Neural progenitor cell (in vitro differentiated cells): ENCODE measurements at regions not wholly inside any gene's neighbourhood (a gene's known extent, or its start where the extent isn't known, plus 50 kb on each side); places are given as distances from the start of the nearest gene placed in this dataset.

Source experiments
- CTCF ChIP-seq: fragments of 200-600 bp; sonication (generic); IDR thresholded peaks from 2 replicates; pipeline ENCODE4 v1.5.1; 2017; ENCODE audit warnings: antibody characterized with exemption, mild to moderate bottlenecking
- EZH2 ChIP-seq: fragments of 200-600 bp; sonication (generic); IDR thresholded peaks from 2 replicates; pipeline ENCODE4 v1.6.1; 2017; ENCODE audit warnings: antibody characterized with exemption, mild to moderate bottlenecking, moderate library complexity
- EZH2phosphoT487 ChIP-seq: fragments of 200-600 bp; sonication (generic); IDR thresholded peaks from 2 replicates; pipeline ENCODE4 v1.6.1; 2017; ENCODE audit warnings: antibody characterized with exemption

DNA sequence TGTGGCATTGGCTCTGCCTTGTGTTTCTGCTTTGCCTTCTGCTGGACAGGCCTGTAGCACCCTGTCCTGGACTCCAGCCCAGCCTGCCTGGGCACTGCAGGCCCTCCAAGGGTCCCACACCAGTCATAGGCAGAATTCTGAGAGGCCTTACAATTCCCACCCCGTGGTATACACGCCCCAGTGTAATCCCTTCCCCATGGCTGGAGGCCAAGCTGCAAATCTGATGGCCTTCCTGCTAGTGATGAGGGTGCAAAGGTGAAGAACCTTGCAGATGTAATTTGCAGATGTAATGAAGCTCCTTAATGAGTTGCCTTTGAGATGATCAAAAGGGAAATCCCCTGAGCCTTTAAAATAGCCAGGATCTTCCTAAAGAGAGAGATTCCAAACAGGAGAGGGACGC, 325.1 kb upstream of the ZNF32 start:
- no peak for TF ChIP-seq CTCF
- TF ChIP-seq EZH2 = no peak
- TF ChIP-seq EZH2phosphoT487 = no peak
